ENCODE measurements at regions not wholly inside any gene's neighbourhood (a gene's known extent, or its start where the extent isn't known, plus 50 kb on each side); places are given as distances from the start of the nearest gene placed in this dataset.
"Not testable (repeated sequence)": the region's sequence is repeated elsewhere in the genome, so short reads cannot be mapped to it uniquely, and the experiment has no call there.

DNA sequence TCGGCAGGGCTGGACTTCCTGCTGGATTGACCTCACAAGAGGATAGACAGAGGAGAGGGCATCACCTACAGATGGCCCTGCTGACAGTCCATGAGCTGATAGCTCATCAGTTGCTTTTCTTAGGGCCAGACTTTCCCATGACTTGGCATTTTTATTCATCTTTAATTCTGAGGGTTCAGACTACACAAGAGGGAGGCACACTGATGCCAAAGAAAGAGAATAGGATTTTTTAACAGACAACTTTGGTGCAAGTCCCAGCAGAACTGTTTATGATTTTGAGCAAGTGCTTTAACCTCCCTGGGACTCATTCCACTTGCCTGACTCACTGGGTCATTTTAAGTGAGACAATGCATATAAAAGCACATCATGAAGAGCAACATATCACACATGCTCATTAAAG is 299.2 kb downstream of the INSIG2 start:
- peak; percentile 40 for DNase-seq (ENCODE audit: low spot score)

DNA sequence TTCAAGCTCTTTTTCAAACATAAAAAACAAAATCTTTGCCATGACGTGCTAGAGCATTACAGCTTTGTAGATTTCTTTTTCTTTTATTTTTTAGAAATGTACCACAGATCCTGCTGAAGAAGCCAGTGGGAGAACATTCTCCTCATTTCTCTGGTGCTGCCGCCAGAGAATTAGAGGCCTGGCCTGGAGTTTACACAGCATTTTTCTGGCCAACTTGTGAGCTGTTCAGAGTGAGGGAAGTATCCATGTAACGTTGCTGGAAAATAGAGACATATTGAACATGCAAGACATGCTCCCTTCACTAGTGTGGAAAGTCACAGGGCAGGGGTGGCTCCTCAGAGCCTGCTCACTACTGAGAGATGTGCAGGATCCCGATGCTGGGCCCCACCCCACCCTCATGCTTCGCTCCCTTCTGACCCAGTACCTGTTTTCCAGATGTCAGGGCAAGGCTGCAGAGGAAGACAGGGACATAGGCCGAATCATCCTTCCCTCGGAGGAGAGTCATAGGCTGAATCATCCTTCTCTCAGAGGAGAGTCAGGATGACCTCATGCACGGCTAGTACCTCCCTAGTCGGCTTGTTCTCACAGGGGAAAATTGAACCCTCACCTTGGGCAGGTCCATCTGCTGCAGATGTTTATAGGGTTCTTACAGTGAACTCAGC is 298.5 kb downstream of the INSIG2 start:
- peak; percentile 88 for DNase-seq (ENCODE audit: low spot score)

DNA sequence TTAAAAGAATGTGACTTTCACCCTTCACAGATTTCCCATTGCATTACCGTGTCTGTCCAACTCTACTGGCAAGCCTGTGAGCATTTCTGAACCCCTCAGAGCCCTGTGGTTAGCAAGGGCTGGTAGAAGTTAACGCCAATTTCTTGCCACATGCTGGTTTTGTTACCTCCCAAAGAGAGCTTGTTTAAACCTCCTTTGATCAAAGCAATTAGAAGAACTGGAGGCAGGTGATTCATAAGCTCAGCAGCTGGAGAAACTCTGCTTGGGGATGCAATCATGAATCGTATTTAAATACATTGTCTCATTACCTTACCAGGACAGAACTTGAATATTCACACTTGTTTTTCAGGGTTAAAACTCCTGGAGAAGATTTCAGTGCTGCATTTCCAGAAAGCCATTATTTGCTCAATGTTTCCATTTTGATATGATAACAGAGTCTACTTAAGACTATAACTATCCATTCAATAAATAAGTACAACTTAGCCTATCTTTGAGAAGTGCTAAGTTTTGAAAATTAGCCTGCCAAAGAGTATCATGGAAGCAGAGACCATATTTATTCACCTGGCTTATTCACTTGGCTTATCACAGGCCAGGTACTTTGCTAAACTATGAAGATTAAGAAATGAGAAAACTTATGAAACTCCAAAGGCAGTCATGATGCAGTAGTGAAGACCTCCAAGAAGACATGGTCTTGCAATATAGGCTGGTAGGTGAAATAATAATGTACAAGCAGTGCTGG is 292.8 kb downstream of the INSIG2 start:
- DNase-seq (ENCODE audit: low spot score): no peak

DNA sequence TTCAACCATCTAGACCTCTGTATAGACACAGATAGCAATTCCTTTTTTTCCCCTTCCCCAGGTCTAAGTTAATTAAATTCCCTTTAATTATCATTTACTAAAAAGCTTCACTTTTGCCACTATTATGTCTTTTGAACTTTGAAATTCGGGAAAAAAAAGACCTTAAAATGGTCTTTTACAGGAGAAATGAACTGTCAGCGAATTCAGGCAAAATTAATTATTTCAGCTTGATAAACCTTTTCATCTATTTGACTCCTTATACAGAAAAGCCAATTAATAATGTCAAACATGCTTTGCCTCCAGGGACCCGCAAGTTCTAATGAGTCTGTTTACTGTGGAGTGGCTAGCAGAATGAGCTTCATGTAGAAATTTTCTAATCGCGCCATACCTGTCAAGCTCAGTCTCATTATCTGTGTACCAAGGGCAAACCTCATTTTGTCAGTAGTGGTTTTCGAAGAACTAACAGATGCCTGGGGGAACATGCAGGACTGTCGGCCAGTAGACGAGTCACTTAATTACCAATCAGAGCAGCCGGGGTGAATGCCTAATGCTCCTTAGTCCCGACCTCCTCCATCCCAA is 287.7 kb downstream of the INSIG2 start:
- no peak for DNase-seq (ENCODE audit: low spot score)

DNA sequence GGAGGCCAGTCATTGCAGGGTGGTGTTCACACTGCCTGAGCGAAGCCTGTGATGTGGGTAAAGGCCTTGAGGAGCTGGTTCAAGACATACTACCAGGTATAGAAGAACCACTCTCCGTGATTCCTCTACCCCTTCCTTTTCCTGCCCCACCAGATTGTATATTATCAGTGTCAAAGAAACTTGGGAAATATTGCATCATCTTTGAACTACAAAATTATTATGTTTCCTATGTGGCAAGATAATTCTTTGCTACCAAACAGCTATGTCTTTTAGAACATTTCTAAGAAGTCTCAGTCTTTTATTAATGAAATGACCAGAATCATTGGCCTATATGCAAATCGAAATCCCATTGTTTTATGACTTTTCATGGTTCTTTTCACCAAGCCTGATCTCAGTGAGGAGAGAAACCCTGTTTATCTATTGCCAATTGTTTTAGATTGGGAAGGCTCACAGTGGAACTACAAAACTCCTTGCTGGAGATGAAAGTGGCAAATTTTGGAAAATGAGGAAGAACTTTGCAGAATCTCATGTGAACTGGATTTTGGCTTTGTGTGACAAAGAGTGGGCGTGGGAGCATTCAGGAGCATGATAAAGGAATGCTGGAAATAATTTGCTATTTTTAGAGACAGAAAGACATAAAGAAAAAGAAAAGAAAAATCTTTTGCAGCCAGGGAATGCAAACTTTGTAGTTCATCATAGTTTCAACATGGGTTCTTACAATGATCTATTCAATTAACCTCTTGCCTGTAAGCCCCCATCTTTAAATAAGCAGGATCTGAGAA is 286.9 kb downstream of the INSIG2 start:
- DNase-seq (ENCODE audit: low spot score): peak; percentile 34

DNA sequence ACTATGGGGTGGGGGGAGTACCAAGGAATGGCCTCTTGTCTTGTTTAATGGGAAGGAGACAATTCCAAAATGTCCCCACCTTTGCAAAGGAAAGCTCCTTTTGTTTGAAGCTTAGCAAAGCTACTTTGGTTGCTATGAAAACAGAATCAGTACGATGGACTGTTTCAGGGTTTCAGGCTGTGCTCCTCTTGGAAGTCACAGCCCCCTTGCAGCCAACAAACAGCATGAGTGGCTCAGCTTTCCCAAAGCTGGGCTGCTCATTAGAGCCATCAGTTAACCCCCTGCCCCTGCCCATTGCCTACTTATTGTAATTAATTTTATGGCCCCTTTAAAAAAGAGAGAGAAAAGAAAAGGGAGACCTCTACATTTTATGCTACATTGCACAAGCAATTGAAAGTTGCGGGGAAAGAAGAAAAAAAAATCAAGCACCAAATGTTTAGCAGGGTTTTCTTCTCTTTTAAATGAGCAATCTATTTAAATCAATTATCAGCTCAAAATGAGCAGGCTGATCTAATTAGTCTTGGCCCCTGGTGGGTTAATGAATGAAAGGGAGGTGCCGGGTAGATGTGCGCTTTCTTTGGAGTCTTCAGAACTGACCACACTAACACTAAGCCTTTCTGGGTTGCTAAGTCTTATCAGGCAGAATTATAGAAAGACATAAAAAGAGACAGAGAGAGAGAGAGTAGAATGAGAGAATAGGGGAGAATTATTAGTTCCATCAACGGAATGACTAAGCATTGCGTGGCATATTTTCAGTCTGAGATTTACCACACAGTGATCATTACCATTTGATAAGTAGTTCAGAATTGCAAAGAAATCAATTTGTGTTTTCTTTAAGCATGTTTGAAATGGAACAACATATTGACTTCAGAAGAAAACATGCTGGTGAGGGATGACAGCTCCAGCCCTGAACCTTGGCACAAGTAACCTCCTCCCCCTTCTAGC is 284.9 kb downstream of the INSIG2 start:
- DNase-seq (ENCODE audit: low spot score): no peak

GRCh38 chr2:118371515-118371914 is 283.2 kb downstream of the INSIG2 start:
- DNase-seq (ENCODE audit: low spot score): peak; percentile 85

- not testable (repeated sequence) for DNase-seq (ENCODE audit: low spot score)
Measured at GRCh38 chr2:118369521-118369920, 281.2 kb downstream of the INSIG2 start.

DNA sequence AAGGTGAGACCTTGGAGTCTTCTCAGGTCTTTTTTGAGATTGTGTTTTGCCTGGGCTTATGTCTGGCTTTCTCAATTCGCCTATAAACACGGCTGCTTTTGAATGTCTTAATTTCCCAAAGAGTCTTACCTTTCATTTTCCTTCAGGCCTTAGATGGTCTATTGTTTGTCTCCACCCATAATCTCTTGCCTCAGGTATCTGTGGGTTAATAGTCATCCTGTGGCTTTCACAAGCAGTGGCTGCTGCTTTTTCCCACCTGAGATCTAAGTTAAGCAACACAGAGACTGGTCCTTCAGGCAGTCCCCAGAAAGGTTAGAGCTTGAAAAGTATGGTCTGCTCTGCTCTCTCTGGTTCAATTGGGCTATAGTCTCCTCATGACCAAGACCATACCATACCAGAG is 275.3 kb downstream of the INSIG2 start:
- no peak for DNase-seq (ENCODE audit: low spot score)

GRCh38 chr2:118356051-118356450 is 267.8 kb downstream of the INSIG2 start:
- DNase-seq (ENCODE audit: low spot score): no peak

DNA sequence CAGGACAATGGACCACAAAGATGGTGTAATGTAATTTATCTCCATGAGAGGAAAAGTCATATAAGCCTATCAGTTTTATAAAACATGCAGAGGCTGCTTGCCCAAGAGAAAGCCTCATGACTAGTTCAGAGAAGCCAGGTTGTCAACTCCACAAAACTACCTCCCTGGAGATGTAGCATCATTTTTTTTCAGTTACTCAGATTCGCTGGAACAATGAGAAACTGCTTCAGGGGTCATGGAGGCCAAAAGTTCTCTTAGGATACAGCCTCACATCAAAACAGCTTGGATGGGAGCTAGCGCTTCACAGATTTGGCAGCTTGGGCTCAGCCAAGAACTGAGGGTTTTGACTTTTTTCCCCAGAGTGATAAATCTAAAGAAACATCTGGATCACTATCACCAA is 263.5 kb downstream of the INSIG2 start:
- no peak for DNase-seq (ENCODE audit: low spot score)

DNA sequence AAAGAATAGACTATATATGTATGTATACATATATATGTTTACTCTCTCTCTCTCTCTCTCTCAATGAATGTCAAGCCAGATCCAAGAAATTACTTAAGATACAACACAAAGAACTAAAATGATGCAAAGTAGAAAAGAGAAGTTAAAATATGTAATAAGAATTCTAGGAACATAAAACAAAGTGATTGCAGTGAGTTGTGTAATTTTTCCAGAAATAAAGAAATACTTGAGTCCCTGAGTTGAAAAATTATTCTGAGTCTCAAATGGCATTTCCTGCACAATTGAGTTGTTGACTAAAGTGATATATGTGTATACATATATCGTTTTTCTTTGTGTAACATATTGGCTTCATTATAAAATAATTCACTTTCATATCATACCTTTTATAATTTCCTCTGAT is 262.4 kb downstream of the INSIG2 start:
- no peak for DNase-seq (ENCODE audit: low spot score)

GRCh38 chr2:118349365-118349764 is 261.1 kb downstream of the INSIG2 start:
- no peak for DNase-seq (ENCODE audit: low spot score)

DNA sequence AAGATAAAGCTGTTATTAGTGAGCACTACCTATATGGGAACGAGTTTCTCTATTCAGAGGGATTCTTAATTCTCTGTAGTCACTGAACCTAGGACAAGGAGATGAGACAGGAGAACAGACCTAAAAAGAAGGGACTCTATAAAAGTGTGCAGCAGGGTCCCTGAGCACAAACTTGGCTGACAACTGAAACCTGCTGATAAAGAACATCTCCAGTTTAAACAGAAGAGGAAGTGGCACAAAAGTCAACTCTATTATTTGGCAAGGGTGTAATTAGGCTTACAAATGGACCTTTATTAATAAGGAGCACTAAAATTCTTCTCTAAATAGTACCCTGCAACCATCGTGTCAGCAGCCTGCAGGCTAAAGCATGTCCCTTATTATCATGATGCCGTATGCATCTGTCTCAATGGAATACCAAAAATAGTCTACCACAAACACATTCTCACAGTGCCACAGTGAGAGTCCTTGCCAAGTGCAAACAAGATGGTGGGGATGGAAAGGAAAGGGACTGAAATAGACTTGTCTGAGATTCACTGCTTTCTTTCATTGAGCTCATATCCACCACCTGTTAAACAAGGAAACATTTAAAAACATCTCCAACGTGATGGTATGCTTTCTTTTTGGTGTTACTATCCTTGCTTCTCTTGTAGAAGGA is 260.2 kb downstream of the INSIG2 start:
- no peak for DNase-seq (ENCODE audit: low spot score)

- DNase-seq (ENCODE audit: low spot score): no peak
Measured at GRCh38 chr2:118345465-118345864, 257.2 kb downstream of the INSIG2 start.

- no peak for DNase-seq (ENCODE audit: low spot score)
Measured at GRCh38 chr2:118340103-118340502, 251.8 kb downstream of the INSIG2 start.

- DNase-seq (ENCODE audit: low spot score): no peak
Measured at GRCh38 chr2:118339386-118339785, 251.1 kb downstream of the INSIG2 start.

- no peak for DNase-seq (ENCODE audit: low spot score)
Measured at GRCh38 chr2:118333664-118334063, 245.4 kb downstream of the INSIG2 start.

GRCh38 chr2:118325321-118325955 is 237.2 kb downstream of the INSIG2 start:
- peak; percentile 21 for DNase-seq (ENCODE audit: low spot score)

DNA sequence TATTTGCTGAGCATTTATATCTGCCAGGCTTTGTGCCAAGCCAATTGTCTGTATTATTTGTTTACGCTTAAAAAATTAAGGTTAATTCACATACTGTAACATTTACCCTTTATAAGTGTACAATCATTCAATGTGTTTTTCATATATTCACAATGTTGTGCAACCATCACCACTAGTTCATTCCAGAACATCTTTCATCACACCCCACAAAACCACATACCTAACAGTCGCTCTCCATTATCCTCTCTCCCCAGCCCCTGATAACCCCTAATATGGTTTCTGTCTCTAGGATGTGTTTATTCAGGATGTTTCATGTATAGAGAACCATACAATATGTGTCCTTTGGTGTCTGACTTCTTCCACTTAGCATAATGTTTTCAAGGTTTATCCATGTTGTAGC is 234.1 kb downstream of the INSIG2 start:
- DNase-seq (ENCODE audit: low spot score): no peak
